Psoas muscle (tissue), 7 donors: ENCODE measurements at regions not wholly inside any gene's neighbourhood (a gene's known extent, or its start where the extent isn't known, plus 50 kb on each side); places are given as distances from the start of the nearest gene placed in this dataset.

Source experiments
- ATAC-seq, 4 donors: fragments of 200-7000 bp; cut with Tn5 transposase; one replicate each; pipeline ENCODE4 v1.9.1; 2020; ENCODE audit warnings: moderate library complexity in 3 of 4, mild to moderate bottlenecking in 2 of 4
- DNase-seq, 2 donors: peaks; one replicate each; pipeline ENCODE4 v3.0.0-alpha.2; 2020
- H3K27ac ChIP-seq: fragments of 200-600 bp; one replicate; pipeline ENCODE4 v1.8.0; 2022
- H3K27me3 ChIP-seq, 3 donors: fragments of 200-600 bp in 1 of 3; one replicate each; pipeline versions ENCODE4 v1.6.1 to v1.8.0; 2013 to 2022; ENCODE audit warnings: low read length in 2 of 3, mild to moderate bottlenecking in 2 of 3, moderate library complexity in 1 of 3; ENCODE audit not compliant: insufficient read depth in 3 of 3
- H3K36me3 ChIP-seq, 2 donors: fragments of 200-600 bp in 1 of 2; one replicate each; pipeline versions ENCODE4 v1.6.1 to v1.8.0; 2013 to 2022; ENCODE audit warnings: low read depth in 1 of 2, mild to moderate bottlenecking in 1 of 2, moderate library complexity in 1 of 2; ENCODE audit not compliant: insufficient read depth in 1 of 2
- H3K4me1 ChIP-seq: fragments of 200-600 bp; one replicate; pipeline ENCODE4 v1.8.0; 2022
- H3K4me3 ChIP-seq: fragments of 200-600 bp; one replicate; pipeline ENCODE4 v1.8.0; 2022; ENCODE audit warnings: mild to moderate bottlenecking
- H3K9me3 ChIP-seq: fragments of 200-600 bp; one replicate; pipeline ENCODE4 v1.8.0; 2022
- CTCF ChIP-seq: fragments of 200-600 bp; IDR thresholded peaks from one replicate; pipeline ENCODE4 v1.8.0; 2022; ENCODE audit warnings: antibody characterized with exemption
- WGBS, 3 donors: extraction: QIAGEN DNeasy Blood & Tissue Kit; methylation state at CpG; one replicate each; pipeline versions ENCODE4 v1.1.6 to v1.1.7; 2013; 5-methylcytosine and 5-hydroxymethylcytosine counted together
- intact Hi-C, 2 donors: fragments of 100-400 bp; cut with DNase I; formaldehyde crosslinking; loops; one replicate each; pipeline versions ENCODE4 v1.11.0 to v1.14.2; 2022
- donor health status: healthy with polysubstance abuse.
- donor health status: DM: no; HTN: no; CAD: no; lungs with moderate emphysema.
- donor health status: Bipolar disorder and iron deficiency.
- donor health status: healthy.
- donor health status: DM: yes; HTN: yes; CAD: no.
- donor health status: DM: no; HTN: no; CAD: no.
- donor health status: DM: yes; HTN: yes; CAD: no.

DNA sequence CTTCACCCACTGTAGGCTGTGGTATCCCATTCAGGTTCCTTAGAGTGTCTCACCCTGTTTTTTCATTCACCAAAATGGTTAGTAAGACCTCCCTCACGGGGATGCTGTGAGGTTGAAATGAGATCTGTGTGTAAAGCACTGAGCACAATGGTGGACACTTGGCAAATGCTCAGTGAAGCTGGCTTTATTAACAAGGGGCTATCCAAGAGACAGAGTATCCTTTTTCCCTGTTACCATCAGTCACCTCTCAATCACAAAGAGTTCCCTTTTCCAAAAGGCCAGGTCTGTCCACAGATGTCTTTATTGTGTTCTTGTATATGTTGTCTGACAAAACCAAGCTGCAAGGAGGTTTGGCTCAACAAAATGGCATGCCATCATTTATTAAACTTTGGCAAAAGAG is 138.9 kb upstream of the RARB start:
- intact Hi-C loops: loop anchor here in 1 of 2 donors (10.0 kb wide), 1 partner anchor 1516 kb away; no protein-coding TSS in a partner anchor
- no peak for DNase-seq
- Histone ChIP-seq H3K27ac (no peak overlapping the region), H3K9me3 (no peaks in the 10 kb centered on the region), H3K4me1 (no peaks in the 10 kb centered on the region), H3K4me3 (no peak overlapping the region), H3K27me3 (no peaks in the 10 kb centered on the region), H3K36me3 (no peaks in the 10 kb centered on the region)
- WGBS, 3 donors: 38 to 56% (median 41%) methylated on average over 1 of the region's 1 CpG
- no peak for ATAC-seq
- no peak for TF ChIP-seq CTCF

DNA sequence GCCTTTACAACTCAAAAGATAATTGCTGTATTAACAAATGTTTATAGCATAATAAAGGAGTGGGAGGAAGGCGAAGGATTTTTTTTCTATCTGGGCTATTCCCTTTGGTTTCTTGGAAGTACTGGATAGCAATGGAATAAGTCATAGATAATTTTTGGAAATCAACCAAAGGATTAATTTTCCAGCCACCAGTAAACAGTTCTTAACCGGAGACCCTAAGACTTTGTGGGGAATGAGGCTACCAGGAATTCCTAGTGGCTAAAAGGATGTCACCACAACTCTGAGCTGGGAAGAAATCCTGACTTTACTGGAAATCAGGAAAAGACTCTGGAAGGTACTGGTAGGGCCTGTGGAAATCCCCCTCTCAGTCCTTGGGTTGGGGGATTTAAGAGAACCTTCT is 138.4 kb upstream of the RARB start:
- Histone ChIP-seq H3K4me3 (no peak overlapping the region), H3K4me1 (no peaks in the 10 kb centered on the region), H3K27me3 (no peaks in the 10 kb centered on the region), H3K27ac (no peak overlapping the region), H3K9me3 (no peaks in the 10 kb centered on the region), H3K36me3 (no peaks in the 10 kb centered on the region)
- ATAC-seq (no peak), DNase-seq (no peak)
- intact Hi-C loops: loop anchor here in 1 of 2 donors (10.0 kb wide), 2 partner anchors 305 to 1515 kb away; no protein-coding TSS in a partner anchor
- 75 to 86% (median 83%) methylated on average over 2 of the region's 2 CpGs for WGBS, 3 donors
- TF ChIP-seq CTCF: no peak

DNA sequence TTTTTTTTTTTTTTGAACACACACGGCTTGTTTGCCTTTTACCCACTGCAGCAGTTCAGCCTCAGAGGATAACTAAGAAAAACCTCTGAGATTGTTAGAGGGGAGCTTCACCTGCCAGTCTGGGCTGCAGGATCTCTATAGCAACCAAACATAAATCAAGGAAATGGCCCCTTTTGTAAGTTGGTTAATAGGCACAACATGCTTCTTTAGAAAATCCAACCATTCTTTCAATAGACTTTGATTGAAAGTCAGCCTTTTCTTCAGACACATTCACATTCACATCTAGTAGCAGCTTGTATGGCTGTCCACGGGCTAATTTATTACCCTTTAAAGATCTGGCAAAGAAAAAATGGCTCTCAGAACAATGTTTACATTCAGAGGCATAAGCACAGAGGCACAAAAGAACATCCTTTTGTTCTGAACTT is 136.6 kb upstream of the RARB start:
- 17 to 46% (median 31%) methylated on average over 2 of the region's 2 CpGs for WGBS, 3 donors
- ATAC-seq: no peak
- Histone ChIP-seq H3K4me3 (no peak overlapping the region), H3K9me3 (no peaks in the 10 kb centered on the region), H3K27ac (no peak overlapping the region), H3K36me3 (no peaks in the 10 kb centered on the region), H3K4me1 (no peaks in the 10 kb centered on the region), H3K27me3 (no peaks in the 10 kb centered on the region)
- no peak for TF ChIP-seq CTCF
- no peak for DNase-seq
- intact Hi-C loops: loop anchor here in 1 of 2 donors (10.0 kb wide), 1 partner anchor 303 kb away; no protein-coding TSS in a partner anchor

DNA sequence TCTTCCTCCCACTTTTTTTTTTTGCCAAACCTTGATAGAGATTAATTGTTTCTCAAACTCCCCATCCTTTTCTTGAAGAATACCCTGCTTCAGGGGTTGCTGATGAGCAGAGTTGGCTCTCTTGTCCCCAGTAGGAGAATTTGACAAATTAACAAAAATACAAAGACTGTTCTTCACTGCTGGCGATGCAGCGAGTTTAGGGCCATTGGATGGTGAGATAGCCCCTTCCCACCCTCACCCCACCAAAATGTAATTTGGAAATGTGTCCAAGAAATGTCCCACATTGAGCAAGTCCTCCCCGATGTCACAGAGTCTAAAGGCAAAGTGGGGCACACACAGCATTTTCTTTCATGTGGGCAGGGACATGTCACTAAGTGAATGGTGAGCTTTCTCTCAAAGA is 136.0 kb upstream of the RARB start:
- Histone ChIP-seq H3K4me3 (no peak overlapping the region), H3K27me3 (no peaks in the 10 kb centered on the region), H3K27ac (no peak overlapping the region), H3K9me3 (no peaks in the 10 kb centered on the region), H3K36me3 (no peaks in the 10 kb centered on the region), H3K4me1 (no peaks in the 10 kb centered on the region)
- TF ChIP-seq CTCF: no peak
- DNase-seq (no peak), ATAC-seq (no peak)
- intact Hi-C loops: loop anchor here in 1 of 2 donors (10.0 kb wide), 1 partner anchor 303 kb away; no protein-coding TSS in a partner anchor
- WGBS, 3 donors: 85 to 91% (median 86%) methylated on average over 3 of the region's 3 CpGs

GRCh38 chr3:25292595-25292994 is 135.5 kb upstream of the RARB start:
- no peak for DNase-seq
- no peaks in the 10 kb centered on the region for H3K27me3 ChIP-seq
- no peaks in the 10 kb centered on the region for H3K9me3 ChIP-seq
- intact Hi-C loops: loop anchor here in 1 of 2 donors (10.0 kb wide), 1 partner anchor 302 kb away; no protein-coding TSS in a partner anchor
- H3K4me3 ChIP-seq: no peak overlapping the region
- WGBS, 3 donors: 69 to 77% (median 74%) methylated on average over 6 of the region's 6 CpGs
- ATAC-seq: no peak
- no peaks in the 10 kb centered on the region for H3K4me1 ChIP-seq
- H3K27ac ChIP-seq: no peak overlapping the region
- TF ChIP-seq CTCF: no peak
- no peaks in the 10 kb centered on the region for H3K36me3 ChIP-seq
